Ecto neural progenitor cell (in vitro differentiated cells): ENCODE measurements at regions not wholly inside any gene's neighbourhood (a gene's known extent, or its start where the extent isn't known, plus 50 kb on each side); places are given as distances from the start of the nearest gene placed in this dataset.
"Not testable (repeated sequence)": the region's sequence is repeated elsewhere in the genome, so short reads cannot be mapped to it uniquely, and the experiment has no call there.

Experiments used
- DNase-seq: peaks from one replicate; pipeline ENCODE4 v3.0.0-alpha.2; 2018; ENCODE audit warnings: low spot score

DNA sequence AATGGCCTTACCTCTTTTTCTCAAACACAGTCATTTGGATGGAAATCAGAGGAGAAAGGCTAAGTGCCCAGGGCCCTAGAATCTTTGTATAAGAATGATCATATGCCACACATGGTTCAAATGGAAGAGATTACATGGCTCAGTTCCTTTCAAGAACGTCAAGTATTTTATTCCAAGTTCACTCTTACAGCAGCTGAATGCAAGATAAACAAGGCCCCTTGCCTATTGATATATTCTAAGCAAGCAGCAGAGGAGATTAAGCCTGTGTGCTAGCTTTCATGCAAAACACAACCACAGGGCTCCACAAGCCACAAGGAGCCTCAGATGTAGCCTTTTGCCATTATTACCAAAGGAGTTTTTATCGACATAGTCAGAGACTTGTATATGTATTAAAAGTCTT lies 55.3 kb upstream of the SLCO6A1 start:
- DNase-seq: no peak

DNA sequence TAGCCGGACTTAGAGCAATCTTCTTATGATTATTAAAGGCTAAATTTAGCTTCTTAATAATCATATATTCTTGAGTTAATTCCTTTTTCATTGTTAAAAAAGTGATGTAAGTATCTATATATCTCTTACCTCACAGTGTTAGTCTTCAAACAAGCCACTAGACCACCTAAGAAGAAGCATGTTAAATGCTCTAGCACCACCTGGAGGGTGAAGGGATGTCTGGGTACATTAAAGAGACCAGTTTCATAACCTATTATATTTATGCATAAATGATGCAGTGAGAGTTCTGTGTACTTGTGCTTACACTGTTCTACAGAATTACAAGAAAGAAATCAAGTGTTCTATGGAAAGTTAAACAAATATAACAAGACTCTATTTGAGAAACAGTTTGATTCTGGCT lies 55.9 kb upstream of the SLCO6A1 start:
- no peak for DNase-seq

DNA sequence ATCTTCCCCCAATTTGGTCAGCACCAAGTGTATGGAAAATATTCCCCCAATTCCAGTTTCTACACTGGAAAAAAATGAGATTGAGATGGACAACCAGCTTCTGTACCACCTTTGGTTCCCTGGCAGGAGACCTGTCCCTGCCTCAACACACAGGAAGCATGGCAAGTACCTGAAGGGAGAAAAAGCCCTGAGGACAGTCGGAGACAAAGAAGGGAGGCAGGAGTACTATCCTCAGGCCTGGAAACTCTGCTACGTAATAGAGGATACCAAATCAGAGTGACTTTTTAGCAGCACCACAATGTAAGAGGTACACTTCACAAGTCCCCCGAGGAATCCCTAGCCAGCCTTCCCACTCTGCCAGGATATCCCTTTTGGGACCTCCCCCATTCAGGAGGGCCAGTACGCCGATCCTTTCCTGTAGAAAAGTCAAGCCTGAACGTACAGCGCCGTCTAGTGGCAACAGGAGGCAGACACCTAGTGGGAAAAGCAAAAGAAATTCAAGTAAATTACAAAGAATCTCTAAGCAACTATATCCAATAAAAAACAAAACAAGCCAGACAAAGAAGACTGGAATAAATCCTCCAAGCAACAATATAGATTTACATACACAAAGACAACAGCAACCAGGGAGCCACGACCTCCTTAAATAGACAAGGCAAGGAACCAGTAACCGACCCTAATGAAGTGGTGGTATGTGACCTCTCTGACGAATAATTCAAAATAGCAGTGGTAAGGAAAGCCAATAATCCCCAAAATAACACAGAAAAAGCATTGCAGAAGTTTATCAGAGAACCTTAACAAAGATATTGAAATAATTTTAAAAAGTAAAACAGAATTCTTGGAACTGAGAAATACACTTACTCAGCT lies 63.3 kb upstream of the SLCO6A1 start:
- DNase-seq: peak; percentile 59

DNA sequence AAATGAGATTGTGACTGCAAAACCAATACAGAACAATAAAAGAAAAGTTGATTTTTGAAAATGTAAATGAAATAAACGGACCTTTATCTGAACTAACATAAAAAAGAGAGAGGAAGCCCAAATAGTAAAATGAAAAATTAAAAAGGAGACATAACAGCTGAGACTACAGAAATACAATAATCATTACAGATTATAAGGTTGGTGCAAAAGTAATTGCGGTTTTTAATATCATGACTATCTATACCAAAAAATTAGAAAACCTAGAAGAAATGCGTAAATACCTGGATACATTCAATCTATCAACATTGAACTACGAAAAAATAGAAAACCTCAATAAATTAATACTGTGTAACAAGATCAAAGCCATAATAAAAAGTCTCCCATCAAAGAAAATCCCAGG lies 71.9 kb upstream of the SLCO6A1 start:
- no peak for DNase-seq

DNA sequence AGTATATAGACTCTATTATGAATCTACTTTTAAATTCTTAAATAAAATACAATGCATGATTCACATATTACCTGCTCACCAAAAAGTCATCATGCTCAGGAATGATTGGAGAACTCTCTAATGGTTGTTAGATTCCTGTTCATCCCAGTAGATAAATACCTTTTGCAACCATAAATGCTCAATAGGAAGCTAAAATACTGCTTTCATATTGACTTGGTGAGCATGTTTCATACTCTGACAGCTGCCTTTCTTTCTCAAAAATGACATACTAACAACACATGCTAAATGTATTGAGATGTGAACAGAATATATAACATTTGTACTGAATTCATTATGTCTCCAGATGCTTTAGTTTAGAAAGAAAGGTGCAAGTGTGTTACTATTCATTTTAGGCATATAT lies 79.6 kb upstream of the SLCO6A1 start:
- no peak for DNase-seq

DNA sequence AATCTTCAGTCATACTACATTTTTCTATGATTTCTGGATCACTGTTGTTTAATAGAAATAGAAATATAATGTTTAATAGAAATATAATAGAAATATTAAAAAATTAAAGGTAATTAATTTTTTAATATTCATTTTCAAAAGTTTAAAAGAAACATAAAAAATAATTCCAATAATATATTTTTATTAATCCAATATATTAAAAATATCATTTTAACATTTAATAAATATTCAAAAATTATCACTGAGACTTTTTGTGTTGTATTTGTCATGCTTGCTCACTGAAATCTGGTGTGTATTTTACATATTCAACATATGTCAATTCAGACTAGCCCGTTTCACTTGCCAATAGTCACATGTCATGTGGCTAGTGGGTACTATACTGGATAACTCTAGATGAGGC lies 80.6 kb upstream of the SLCO6A1 start:
- DNase-seq: no peak

DNA sequence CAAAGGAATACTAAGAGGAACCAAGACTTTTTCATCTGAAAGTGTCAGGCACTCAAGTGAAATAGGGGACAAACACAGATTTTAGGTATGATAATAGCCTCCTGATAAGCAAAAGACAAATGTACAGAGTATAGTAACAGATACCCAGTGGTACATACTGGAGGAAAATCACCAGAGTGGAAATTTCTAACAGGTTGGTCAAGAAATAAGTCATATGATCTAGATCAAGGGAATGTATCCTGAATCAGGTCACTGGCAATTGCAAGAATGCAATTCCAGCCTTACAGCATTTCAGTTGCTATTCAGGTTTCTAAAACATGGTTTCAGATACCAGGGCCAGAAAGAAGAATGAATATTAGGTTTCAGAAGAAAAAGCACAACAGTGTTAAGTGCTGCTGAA lies 82.2 kb upstream of the SLCO6A1 start:
- DNase-seq: no peak

DNA sequence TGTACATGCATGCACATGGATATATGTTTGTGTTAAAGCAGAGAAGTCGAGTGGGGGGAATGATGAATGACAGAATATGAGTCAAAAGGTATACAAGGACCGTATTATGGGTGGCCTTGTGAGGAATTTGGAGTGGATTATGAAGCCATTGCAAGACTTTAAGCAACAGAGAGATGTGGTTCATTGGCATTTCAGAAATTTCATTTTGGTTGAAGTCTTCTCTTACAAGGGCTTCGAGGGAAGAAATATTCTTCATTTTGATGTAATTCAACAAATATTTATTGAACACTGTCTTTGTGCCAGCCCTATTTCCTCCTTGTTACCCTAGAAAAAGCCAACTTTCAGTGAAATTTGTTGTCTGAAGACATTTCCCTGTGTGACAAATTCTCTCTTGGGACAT lies 83.9 kb upstream of the SLCO6A1 start:
- DNase-seq: no peak

DNA sequence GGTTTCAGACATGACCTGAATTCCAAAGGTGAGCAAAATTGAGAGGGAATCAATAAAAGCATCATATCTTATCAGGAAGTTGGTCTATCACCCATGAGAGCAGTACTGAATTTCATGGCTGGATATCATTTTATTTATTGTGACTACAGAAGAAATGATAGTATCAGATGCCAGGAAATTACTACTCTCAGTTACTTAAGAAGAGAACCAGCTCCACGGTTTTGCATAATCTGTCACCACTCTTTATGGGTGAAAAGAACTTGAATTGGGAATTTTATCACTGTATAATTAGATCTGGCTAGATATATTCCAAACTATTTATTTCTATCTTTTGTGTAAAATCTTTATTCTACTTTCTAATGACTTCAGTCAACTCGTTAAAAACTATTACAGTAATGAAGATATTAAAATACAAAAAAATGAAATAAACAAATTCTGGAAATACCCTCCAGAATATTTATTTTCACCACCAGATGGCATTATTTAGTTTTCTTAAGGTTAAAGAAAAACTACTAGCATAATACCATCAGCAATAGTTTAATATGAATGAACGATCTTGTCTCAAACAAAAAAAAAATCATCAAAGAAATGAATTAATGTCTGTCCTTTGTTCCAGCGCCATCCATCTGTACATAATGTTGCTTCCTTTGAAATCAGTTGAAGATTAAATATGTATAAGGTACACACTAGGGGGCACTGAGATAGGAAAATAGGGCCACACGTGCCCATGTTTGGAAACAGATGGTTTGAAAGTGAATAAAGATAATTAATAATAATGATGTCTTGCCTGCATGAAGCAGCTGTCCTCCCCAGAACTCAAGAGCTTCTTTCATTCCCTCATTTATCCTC lies 84.7 kb upstream of the SLCO6A1 start:
- no peak for DNase-seq

DNA sequence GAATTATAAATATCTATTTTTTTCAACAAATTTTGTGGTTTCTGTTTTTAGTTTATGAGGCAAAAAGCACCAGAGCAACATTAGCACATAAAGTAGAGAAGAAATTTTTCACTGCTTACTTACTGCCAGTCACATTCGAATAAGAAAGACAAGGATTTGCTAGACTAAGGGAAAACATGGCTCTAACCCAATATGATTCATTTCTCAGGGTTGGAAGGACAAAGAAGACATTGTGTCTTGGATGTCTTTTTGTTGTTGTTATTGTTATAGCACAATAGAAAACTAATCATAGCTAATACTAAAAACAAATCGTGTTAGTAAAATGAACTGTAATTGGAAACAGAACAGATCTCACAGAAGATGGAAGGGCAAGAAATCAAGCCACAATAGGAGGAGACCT lies 90.9 kb upstream of the SLCO6A1 start:
- no peak for DNase-seq

DNA sequence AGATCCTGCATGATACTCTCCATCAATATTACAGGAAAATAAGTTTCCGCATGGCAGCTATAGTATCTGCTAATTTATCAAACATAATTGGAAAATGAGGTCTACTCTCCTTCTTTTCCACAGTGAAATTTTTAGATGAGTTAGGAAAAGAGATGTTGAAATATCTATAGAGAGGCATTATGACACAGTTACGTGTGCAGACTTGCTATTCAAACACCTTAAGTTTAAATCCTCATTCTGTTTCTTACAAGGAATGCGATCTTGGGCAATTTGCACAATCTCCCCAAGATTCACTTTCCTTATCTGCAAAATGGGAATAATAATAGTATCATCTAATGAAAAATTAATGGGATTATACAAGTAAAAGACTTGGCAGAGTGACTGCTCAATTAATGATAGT lies 91.7 kb upstream of the SLCO6A1 start:
- no peak for DNase-seq

DNA sequence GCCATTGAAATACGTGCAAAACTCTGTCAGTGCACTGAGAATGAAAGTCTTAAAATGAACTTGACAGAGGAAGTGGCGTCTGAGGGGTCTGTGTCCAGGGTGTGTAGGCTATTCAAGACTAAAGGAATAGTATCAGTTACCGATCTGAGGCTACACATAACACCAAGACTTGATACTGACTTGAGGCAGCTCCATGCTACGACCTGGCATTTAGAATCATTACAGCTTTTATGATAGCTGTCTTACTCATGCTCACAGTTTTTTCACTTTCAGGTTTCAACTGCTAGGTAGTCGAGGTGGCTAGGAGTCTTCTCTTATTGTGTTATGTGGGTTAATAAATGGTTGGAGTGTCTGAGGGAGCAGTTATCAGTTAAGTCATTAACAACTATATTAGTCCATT lies 92.8 kb upstream of the SLCO6A1 start:
- no peak for DNase-seq

DNA sequence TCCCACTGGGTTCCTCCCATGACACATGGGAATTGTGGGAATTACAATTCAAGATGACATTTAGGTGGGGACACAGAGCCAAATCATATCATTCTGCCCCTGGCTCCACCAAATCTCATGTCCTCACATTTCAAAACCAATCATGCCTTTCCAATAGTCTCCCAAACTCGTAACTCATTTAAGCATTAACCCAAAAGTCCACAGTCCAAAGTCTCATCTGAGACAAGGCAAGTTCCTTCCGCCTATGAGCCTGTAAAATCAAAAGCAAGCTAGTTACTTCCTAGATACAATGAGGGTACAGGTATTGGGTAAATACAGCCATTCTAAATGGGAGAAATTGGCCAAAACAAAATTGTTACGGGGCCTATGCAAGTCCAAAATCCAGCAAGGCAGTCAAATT lies 93.8 kb upstream of the SLCO6A1 start:
- DNase-seq: not testable (repeated sequence)

DNA sequence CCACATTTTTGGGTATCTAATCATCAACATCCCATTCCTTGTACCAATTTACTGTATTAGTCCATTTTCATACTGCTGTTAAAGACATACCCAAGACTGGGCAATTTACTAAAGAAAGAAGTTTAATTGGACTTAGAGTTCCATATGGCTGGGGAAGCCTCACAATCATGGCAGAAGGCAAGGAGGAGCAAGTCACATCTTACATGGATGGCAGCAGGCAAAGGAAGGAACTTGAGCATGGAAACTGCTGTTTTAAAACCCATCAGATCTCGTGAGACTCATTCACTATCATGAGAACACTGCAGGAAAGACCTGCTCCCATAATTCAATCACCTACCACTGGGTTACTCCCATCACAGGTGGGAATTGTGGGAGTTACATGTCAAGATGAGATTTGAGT lies 95.4 kb upstream of the SLCO6A1 start:
- DNase-seq: no peak

DNA sequence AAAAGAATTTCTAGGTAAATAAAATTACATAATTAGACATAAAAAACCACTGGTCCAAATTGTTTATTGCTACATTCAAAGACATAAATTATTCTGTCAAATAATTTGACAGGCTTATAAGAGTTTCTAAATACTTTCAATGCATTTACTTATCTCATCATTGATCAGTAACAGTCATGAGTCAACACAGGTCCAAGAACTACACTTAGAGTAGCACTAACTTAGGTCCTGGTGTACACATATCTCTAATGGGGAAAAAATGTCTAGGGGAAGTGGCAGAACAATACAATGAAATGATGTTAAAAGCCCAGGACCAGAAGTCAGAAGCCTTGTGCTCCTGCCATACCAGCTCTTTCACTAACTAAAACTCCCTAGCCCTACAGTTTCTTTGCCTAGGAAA lies 96.5 kb upstream of the SLCO6A1 start:
- DNase-seq: no peak

DNA sequence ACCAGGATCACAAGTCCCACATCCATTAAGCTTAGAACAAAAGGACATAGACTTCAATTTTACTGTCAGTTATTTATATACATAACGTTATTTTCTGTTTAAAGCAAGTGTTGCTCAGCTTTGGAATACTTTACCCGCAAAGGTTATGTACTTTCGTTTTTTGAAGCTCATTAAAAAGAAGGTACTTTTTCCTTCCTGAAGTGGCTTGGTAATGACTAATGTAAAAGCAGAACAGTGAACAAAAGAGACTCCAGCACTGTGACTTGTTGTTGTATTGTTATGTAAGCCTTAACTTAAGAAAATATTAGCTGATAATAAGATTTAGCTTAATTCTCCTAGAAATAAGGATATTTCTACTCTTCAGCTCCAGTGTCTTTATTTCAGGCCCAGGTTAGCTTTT lies 97.3 kb upstream of the SLCO6A1 start:
- no peak for DNase-seq

DNA sequence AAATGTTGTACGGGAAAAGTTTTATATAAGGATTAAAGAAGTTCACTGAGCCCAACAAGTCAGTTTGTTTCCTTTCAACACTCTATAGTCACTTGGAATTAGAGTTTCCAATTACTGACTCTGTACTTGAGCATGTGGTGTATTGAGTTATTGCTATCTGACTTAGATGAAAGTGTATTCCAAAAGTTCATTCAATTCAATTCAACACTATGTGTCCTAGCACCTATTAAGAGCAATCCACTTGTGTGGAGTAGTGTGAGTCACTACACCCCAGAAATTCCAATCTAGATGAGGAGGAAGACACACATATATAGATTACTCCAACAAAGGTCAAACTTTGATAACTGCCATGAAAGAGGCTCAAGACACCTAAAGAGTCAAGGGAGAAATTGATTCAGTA lies 98.2 kb upstream of the SLCO6A1 start:
- DNase-seq: no peak

DNA sequence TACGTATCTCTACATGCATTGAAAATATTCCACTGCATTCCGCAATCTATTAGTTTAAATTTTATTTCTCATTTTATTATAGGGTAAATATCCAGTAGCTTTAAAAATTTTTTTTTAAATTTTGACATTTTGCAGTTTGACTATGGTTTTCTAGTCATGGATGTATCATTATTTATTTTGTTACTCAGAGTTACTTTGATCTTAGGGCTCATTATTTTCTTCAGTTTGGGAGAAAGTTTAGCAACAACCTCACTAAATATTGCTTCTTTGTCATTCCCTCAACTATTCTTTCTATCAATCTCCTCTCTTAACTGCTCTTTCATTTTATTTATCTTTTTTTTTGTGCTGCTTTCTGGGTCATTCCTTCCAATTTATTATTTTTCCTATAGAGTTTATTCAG lies 100.5 kb upstream of the SLCO6A1 start:
- no peak for DNase-seq

DNA sequence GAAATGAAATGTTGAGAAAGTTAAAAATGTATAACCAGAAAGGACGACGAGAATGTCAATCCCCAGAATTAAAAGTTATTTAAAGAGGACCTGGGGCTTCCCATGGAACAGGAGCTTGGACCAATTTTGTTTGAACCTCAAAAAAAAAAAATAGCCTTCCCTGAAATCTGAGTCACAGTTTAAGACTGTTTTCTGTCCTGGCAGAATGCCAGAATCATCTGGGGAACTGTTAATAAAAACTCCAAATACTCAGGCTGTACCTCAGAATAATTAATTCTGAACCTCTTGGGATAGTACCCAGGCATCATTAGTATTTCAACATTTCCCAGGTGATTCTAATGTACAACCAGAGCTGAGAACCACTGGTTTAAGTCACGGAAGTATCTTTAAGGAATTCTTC lies 102.2 kb upstream of the SLCO6A1 start:
- no peak for DNase-seq

DNA sequence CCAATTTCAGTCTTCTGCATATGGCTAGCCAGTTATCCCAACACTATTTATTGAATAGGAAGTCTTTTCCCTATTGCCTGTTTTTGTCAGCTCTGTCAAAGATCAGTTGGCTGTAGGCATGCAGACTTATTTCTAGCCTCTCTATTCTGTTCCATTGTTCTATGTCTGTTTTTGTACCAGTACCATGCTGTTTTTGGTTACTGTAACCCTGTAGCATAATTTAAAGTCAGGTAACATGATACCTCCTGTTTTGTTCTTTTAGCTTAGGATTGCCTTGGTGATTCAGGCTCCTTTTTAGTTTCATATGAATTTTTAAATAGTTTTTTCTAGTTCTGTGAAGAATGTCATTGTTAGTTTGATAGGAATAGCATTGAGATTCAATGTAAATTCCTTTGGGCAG lies 104.9 kb upstream of the SLCO6A1 start:
- no peak for DNase-seq

DNA sequence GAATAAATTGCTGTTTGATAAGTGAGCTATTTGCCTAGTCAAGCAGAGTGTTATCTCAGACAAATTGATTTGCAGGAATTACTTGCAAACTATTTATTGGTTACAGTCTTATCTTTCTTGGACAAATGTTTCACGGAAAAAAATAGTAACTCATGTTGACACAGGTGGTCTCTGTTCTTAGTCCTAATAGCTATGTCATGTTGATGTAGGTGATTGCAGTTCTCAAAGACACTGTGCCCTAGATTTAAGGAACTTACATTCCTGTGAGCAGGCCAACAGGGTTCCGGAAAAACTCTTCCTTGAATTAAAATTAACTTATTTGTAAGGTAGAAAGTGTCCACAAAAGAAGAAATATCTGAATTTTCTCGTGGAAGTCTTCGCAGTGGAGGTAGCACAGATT lies 109.6 kb upstream of the SLCO6A1 start:
- DNase-seq: no peak

DNA sequence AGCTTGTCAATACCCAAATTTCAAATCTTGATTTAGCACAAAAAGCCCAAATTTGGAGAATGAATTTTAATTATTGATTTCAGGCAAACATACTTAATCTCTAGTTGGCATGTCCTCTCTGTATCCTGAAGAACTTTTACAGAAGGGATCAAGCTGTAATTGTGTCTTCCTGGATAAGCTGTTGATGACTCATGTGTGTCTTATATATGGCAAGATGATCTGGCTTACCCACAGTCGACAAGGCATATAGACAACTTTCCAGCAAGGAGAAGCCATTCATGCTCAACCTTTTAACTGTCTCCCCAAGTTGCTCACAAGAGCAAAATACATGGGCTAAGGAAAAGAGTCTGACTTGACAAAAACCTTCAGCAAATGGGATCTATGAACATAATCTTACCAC lies 112.5 kb upstream of the SLCO6A1 start:
- no peak for DNase-seq

DNA sequence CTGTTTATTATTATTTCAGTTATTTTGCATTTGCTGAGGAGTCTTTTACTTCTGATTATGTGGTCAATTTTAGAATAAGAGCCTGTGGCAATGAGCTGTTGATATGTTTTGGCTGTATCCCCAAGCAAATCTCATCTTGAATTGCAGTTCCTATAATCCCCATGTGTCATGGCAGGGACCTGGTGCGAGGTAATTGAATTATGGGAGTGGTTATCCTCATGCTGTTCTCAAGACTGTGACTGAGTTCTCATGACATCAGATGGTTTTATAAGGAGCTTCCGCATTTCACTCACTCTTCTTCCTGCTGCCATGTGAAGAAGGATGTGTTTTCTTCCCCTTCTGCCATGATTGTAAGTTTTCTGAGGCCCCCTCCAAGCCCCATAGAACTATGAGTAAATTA lies 114.9 kb upstream of the SLCO6A1 start:
- DNase-seq: no peak
